ENCODE measurements at regions not wholly inside any gene's neighbourhood (a gene's known extent, or its start where the extent isn't known, plus 50 kb on each side); places are given as distances from the start of the nearest gene placed in this dataset.

DNA sequence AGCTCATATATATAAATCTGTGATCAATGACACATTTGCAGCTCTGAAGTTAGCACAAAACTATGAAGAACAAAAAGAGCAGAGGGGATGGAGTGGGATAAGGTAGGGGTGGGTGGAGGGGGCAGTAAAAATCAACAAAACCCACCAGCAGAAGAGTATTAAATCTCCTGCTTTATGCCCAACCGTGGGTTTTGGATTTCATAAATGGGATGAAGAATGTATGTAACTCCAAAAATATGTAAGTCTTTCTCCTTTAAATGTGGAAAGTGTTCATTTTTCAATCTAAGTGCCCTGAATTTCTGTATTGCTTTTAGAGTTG, 480.3 kb upstream of the MARCKS start:
- no peak for DNase-seq (ENCODE audit: low spot score)
- no peaks in the 10 kb centered on the region for H3K36me3 ChIP-seq
- TF ChIP-seq, protein P1, sequence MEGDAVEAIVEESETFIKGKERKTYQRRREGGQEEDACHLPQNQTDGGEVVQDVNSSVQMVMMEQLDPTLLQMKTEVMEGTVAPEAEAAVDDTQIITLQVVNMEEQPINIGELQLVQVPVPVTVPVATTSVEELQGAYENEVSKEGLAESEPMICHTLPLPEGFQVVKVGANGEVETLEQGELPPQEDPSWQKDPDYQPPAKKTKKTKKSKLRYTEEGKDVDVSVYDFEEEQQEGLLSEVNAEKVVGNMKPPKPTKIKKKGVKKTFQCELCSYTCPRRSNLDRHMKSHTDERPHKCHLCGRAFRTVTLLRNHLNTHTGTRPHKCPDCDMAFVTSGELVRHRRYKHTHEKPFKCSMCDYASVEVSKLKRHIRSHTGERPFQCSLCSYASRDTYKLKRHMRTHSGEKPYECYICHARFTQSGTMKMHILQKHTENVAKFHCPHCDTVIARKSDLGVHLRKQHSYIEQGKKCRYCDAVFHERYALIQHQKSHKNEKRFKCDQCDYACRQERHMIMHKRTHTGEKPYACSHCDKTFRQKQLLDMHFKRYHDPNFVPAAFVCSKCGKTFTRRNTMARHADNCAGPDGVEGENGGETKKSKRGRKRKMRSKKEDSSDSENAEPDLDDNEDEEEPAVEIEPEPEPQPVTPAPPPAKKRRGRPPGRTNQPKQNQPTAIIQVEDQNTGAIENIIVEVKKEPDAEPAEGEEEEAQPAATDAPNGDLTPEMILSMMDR (IDR thresholded peaks at IDR 0.05), result no peak
- H3K4me3 ChIP-seq, result no peak overlapping the region
- H3K4me1 ChIP-seq, result no peaks in the 10 kb centered on the region
- no peak overlapping the region for H3K27ac ChIP-seq
- H3K9me3 ChIP-seq, result no peaks in the 10 kb centered on the region
- no peaks in the 10 kb centered on the region for H3K27me3 ChIP-seq

DNA sequence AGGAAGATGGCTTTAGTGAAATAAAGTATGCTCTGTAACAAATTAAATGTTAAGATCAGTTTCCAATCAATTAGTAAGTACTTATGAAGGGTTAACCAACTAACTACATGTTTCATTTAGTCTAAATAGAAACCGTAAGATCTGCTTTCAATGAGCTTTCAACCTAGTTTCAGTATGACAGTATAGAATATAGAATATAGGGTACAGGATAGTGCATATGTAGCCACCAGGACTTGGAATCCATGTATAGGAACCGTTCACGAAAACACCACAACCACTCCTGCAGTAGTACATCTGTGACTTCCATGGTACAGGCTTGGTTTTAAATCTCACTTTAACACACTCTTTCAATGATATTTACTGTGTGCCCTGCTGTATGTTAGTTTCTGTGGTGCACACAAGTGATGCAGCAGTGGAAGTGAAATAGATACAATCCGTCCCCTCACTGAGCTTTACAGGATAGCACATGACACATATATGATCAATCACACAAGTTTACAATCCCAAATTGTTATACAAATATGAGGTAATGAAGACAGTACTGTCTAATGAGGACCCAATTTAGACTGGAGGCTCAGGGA, 479.7 kb upstream of the MARCKS start:
- H3K4me3 ChIP-seq, result no peak overlapping the region
- H3K27ac ChIP-seq, result no peak overlapping the region
- H3K4me1 ChIP-seq, result no peaks in the 10 kb centered on the region
- H3K27me3 ChIP-seq, result no peaks in the 10 kb centered on the region
- no peaks in the 10 kb centered on the region for H3K9me3 ChIP-seq
- no peak for DNase-seq (ENCODE audit: low spot score)
- TF ChIP-seq, protein P1 (IDR thresholded peaks at IDR 0.05), result no peak
- H3K36me3 ChIP-seq, result no peaks in the 10 kb centered on the region

DNA sequence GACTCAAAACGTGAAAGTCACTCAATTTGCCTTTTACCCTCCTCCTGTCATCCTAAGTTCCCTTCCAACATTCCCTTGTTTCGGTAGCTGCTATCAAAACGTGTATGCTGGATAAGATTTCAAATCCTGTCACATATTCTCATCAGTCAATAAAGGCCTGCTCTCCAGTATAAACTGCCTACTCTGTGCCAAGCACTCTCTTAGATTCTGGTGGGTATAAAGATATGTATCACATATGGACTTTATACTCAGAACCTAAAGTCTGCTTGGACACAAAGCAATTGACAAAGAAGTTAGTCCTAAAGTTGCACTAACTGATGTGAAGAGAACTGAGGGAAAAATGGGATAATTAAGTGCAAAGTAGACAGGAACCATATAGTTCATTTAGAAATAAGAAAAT, 476.6 kb upstream of the MARCKS start:
- no peak overlapping the region for H3K4me3 ChIP-seq
- DNase-seq (ENCODE audit: low spot score), result no peak
- H3K27ac ChIP-seq, result no peak overlapping the region
- no peaks in the 10 kb centered on the region for H3K4me1 ChIP-seq
- no peaks in the 10 kb centered on the region for H3K36me3 ChIP-seq
- TF ChIP-seq, protein P1 (IDR thresholded peaks at IDR 0.05), result no peak
- H3K27me3 ChIP-seq, result no peaks in the 10 kb centered on the region
- H3K9me3 ChIP-seq, result no peaks in the 10 kb centered on the region

DNA sequence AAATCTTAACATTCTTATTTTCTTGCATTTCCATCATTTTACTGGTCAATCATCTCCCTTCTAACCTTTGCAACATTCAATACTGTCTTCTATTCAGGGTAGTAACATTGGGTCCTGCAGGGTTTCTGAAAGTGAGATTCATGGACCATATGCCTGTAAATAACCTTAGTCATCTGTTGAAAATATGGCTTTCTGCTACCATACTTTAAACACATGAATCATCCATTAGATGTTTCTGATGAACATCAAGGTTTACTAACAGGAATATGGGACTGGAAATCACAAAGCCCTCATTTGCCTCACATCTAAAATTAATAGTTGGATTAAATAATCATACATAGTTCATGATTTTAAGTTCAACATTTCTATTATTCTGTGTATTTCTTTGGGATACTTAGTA, 475.9 kb upstream of the MARCKS start:
- Histone ChIP-seq H3K9me3 (no peaks in the 10 kb centered on the region), H3K4me3 (no peak overlapping the region), H3K27ac (no peak overlapping the region), H3K36me3 (no peaks in the 10 kb centered on the region), H3K27me3 (no peaks in the 10 kb centered on the region), H3K4me1 (no peaks in the 10 kb centered on the region)
- no peak for DNase-seq (ENCODE audit: low spot score)
- TF ChIP-seq, protein P1 (IDR thresholded peaks at IDR 0.05), result no peak

DNA sequence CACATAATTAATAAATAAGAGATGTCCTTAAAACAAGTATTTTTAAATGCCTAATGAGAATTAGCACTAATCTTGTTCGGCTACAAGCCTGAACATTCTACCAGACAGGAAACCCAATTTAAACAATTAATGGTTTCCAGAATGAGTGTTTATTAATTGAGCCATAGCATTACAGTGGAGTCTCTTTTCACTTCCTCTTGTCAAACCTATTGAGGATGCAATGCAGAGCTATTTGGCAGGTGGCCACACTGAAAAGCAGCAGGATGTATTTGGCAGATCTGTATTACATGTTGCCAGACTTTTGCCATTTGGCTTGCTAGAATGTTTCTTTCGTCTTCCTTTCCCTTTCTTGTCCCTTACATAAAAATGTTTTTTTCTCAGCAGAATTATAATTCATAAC, 475.2 kb upstream of the MARCKS start:
- TF ChIP-seq, protein P1 (IDR thresholded peaks at IDR 0.05), result no peak
- H3K4me3 ChIP-seq, result no peak overlapping the region
- H3K4me1 ChIP-seq, result no peaks in the 10 kb centered on the region
- no peak for DNase-seq (ENCODE audit: low spot score)
- H3K27me3 ChIP-seq, result no peaks in the 10 kb centered on the region
- H3K27ac ChIP-seq, result no peak overlapping the region
- H3K36me3 ChIP-seq, result no peaks in the 10 kb centered on the region
- H3K9me3 ChIP-seq, result no peaks in the 10 kb centered on the region

DNA sequence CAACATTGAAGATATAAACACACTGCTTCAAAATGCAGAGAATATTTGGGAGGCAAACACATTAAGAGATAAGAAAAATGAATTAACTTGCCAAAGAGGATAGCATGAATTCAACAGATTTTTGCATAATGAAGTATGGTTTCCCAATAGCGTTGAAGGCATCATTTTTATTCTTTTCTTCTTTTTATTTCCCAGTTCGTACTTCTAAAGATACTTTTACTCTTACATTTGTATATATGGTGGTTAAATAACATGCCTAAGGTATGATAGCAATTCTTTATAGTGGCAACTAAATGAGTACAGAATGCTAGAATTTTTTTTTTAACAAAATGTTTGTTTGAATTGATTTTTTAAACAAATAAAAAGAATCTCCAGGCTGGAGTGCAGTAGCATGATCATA, 473.4 kb upstream of the MARCKS start:
- TF ChIP-seq, protein P1 (IDR thresholded peaks at IDR 0.05), result no peak
- Histone ChIP-seq H3K36me3 (no peaks in the 10 kb centered on the region), H3K4me1 (no peaks in the 10 kb centered on the region), H3K4me3 (no peak overlapping the region), H3K9me3 (no peaks in the 10 kb centered on the region), H3K27ac (no peak overlapping the region), H3K27me3 (no peaks in the 10 kb centered on the region)
- no peak for DNase-seq (ENCODE audit: low spot score)
